ENCODE measurements at regions not wholly inside any gene's neighbourhood (a gene's known extent, or its start where the extent isn't known, plus 50 kb on each side); places are given as distances from the start of the nearest gene placed in this dataset.

- no peak for DNase-seq (ENCODE audit: low read depth in 2 of 2)
Measured at GRCh38 chr6:164570801-164571200, 738.6 kb downstream of the C6orf118 start.

- no peak for DNase-seq (ENCODE audit: low read depth in 2 of 2)
Measured at GRCh38 chr6:164569509-164569908, 739.9 kb downstream of the C6orf118 start.

- DNase-seq (ENCODE audit: low read depth in 2 of 2) = no peak
Measured at GRCh38 chr6:164563924-164564323, 745.5 kb downstream of the C6orf118 start.

- no peak for DNase-seq (ENCODE audit: low read depth in 2 of 2)
Measured at GRCh38 chr6:164561656-164562055, 747.7 kb downstream of the C6orf118 start.

GRCh38 chr6:164554700-164555476 lies 754.5 kb downstream of the C6orf118 start:
- DNase-seq (ENCODE audit: low read depth in 2 of 2) = no peak

GRCh38 chr6:164554226-164554625 lies 755.2 kb downstream of the C6orf118 start:
- no peak for DNase-seq (ENCODE audit: low read depth in 2 of 2)

- DNase-seq (ENCODE audit: low read depth in 2 of 2) = no peak
Measured at GRCh38 chr6:164551706-164552105, 757.7 kb downstream of the C6orf118 start.

GRCh38 chr6:164547076-164547475 lies 762.3 kb downstream of the C6orf118 start:
- DNase-seq (ENCODE audit: low read depth in 2 of 2) = no peak

- DNase-seq (ENCODE audit: low read depth in 2 of 2) = no peak
Measured at GRCh38 chr6:164546263-164546662, 763.1 kb downstream of the C6orf118 start.

GRCh38 chr6:164534070-164534766 lies 775.2 kb downstream of the C6orf118 start:
- no peak for DNase-seq (ENCODE audit: low read depth in 2 of 2)

- no peak for DNase-seq (ENCODE audit: low read depth in 2 of 2)
Measured at GRCh38 chr6:164533045-164533362, 776.4 kb downstream of the C6orf118 start.

- DNase-seq (ENCODE audit: low read depth in 2 of 2) = no peak
Measured at GRCh38 chr6:164532198-164533044, 777.0 kb downstream of the C6orf118 start.

- DNase-seq (ENCODE audit: low read depth in 2 of 2) = no peak
Measured at GRCh38 chr6:164531736-164532135, 777.7 kb downstream of the C6orf118 start.

GRCh38 chr6:164528539-164528938 lies 780.9 kb downstream of the C6orf118 start:
- no peak for DNase-seq (ENCODE audit: low read depth in 2 of 2)

GRCh38 chr6:164523087-164523654 lies 786.2 kb downstream of the C6orf118 start:
- no peak for DNase-seq (ENCODE audit: low read depth in 2 of 2)

- no peak for DNase-seq (ENCODE audit: low read depth in 2 of 2)
Measured at GRCh38 chr6:164520916-164521315, 788.5 kb downstream of the C6orf118 start.

- no peak for DNase-seq (ENCODE audit: low read depth in 2 of 2)
Measured at GRCh38 chr6:164507206-164507940, 802.0 kb downstream of the C6orf118 start.

- no peak for DNase-seq (ENCODE audit: low read depth in 2 of 2)
Measured at GRCh38 chr6:164505425-164505824, 804.0 kb downstream of the C6orf118 start.

- DNase-seq (ENCODE audit: low read depth in 2 of 2) = no peak
Measured at GRCh38 chr6:164502833-164503232, 806.6 kb downstream of the C6orf118 start.

GRCh38 chr6:164495882-164496495 lies 813.4 kb downstream of the C6orf118 start:
- DNase-seq (ENCODE audit: low read depth in 2 of 2) = no peak

- no peak for DNase-seq (ENCODE audit: low read depth in 2 of 2)
Measured at GRCh38 chr6:164478426-164478825, 831.0 kb downstream of the C6orf118 start.
